WERI-Rb-1 (cell line): ENCODE measurements at regions not wholly inside any gene's neighbourhood (a gene's known extent, or its start where the extent isn't known, plus 50 kb on each side); places are given as distances from the start of the nearest gene placed in this dataset.
A peak's percentile ranks its signal among the peaks of the same experiment; 100 is the strongest.

Experiments
- DNase-seq: peaks from one replicate; pipeline ENCODE4 v3.0.0-alpha.2; 2020
- H3K27ac ChIP-seq: fragments of 250-450 bp; sonication (Bioruptor Pico); 2 replicates; pipeline ENCODE4 v1.5.1; 2020; ENCODE audit warnings: mild to moderate bottlenecking, moderate library complexity
- H3K27me3 ChIP-seq: fragments of 250-450 bp; sonication (Bioruptor Pico); 2 replicates; pipeline ENCODE4 v1.5.1; 2021; ENCODE audit warnings: mild to moderate bottlenecking, low read depth, moderate library complexity; ENCODE audit not compliant: insufficient read depth, severe bottlenecking
- H3K36me3 ChIP-seq: fragments of 250-450 bp; sonication (Bioruptor Pico); 2 replicates; pipeline ENCODE4 v1.5.1; 2020; ENCODE audit warnings: mild to moderate bottlenecking, moderate library complexity
- H3K4me3 ChIP-seq: 2 replicates; pipeline ENCODE4 v1.5.1; 2011; ENCODE audit warnings: low read depth, mild to moderate bottlenecking, control low read depth, low read length
- H3K9me3 ChIP-seq: fragments of 250-450 bp; sonication (Bioruptor Pico); 2 replicates; pipeline ENCODE4 v1.5.1; 2021; ENCODE audit warnings: mild to moderate bottlenecking, moderate library complexity; ENCODE audit not compliant: severe bottlenecking
- TF ChIP-seq, protein P1 (sequence below): IDR thresholded peaks from 2 replicates; pipeline ENCODE4 v1.5.1; 2011; ENCODE audit warnings: low read depth, mild to moderate bottlenecking, control low read depth, inconsistent platforms, low read length

GRCh38 chr3:25854635-25855034 lies 64.7 kb downstream of the OXSM start:
- no peak for DNase-seq
- H3K4me3 ChIP-seq, result no peak overlapping the region
- no peak overlapping the region for H3K27ac ChIP-seq

DNA sequence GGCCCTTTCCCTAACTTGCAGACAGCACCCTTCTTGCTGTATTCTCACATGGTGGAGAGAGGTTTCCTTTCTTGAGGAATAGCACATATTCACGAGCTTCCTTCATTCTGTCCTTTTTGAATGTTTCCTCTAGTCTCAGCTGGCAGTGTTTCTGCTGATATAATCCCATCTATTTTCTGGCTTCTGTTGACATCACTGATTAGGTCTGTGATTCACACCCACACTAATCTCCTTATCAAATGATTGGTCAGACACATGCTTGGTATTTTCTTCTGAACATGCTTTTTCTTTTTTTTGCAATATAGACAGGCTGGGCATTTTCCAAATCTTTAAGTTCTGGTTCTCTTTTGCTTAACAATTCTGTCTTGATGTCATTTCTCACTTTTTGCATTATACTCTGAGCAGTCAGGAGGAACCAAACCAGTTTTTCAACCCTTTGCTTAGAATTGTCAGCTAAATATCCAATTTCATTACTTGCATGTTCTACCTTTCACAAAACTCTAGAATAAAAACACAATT lies 65.4 kb downstream of the OXSM start:
- Histone ChIP-seq H3K9me3 (peaks cover 5% of the 10 kb centered on the region), H3K4me3 (no peak overlapping the region), H3K27ac (no peak overlapping the region), H3K27me3 (no peaks in the 10 kb centered on the region), H3K36me3 (no peaks in the 10 kb centered on the region)
- no peak for DNase-seq
- TF ChIP-seq, protein P1, sequence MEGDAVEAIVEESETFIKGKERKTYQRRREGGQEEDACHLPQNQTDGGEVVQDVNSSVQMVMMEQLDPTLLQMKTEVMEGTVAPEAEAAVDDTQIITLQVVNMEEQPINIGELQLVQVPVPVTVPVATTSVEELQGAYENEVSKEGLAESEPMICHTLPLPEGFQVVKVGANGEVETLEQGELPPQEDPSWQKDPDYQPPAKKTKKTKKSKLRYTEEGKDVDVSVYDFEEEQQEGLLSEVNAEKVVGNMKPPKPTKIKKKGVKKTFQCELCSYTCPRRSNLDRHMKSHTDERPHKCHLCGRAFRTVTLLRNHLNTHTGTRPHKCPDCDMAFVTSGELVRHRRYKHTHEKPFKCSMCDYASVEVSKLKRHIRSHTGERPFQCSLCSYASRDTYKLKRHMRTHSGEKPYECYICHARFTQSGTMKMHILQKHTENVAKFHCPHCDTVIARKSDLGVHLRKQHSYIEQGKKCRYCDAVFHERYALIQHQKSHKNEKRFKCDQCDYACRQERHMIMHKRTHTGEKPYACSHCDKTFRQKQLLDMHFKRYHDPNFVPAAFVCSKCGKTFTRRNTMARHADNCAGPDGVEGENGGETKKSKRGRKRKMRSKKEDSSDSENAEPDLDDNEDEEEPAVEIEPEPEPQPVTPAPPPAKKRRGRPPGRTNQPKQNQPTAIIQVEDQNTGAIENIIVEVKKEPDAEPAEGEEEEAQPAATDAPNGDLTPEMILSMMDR, result no peak

More at GRCh38 chr3:25854635-25855034, 64.7 kb downstream of the OXSM start:
- H3K27me3 ChIP-seq, result no peaks in the 10 kb centered on the region
- H3K36me3 ChIP-seq, result no peaks in the 10 kb centered on the region
- H3K9me3 ChIP-seq, result peaks cover 5% of the 10 kb centered on the region
- TF ChIP-seq, protein P1, result no peak

DNA sequence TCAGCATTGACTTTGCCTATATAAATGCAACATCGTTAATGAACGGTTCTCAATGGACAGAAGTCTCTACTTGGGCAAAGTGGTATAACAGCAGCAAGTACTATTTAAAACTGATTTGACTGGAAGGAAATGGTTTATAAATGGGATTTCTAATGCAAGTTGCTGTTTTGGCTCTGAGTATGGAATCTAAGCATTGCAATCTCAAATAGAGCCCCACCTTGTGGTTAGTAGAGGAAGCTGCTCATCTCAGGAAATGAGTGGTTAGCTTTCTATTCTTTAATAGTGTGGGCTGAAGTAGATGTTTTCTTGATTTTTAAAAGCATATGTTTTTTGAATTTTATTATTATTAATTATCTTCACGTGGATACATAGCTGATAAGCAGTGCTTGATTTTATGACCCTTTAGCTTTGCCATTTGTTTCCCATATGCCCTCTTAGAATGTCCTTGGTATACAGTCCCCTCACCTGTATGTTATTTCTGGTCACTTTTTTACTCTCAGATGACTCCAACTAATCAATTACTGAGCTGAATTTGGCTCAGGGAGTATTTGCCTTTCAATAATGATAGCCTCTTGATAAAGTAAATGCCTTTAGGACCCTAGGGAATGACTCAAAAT lies 67.1 kb downstream of the OXSM start:
- DNase-seq, result no peak
- H3K36me3 ChIP-seq, result no peaks in the 10 kb centered on the region
- peaks cover 5% of the 10 kb centered on the region for H3K9me3 ChIP-seq
- no peak overlapping the region for H3K27ac ChIP-seq
- no peak overlapping the region for H3K4me3 ChIP-seq
- TF ChIP-seq, protein P1, result peak; percentile 68
- no peaks in the 10 kb centered on the region for H3K27me3 ChIP-seq

GRCh38 chr3:25861566-25861965 lies 71.7 kb downstream of the OXSM start:
- TF ChIP-seq, protein P1, result no peak
- no peak for DNase-seq
- Histone ChIP-seq H3K9me3 (no peaks in the 10 kb centered on the region), H3K4me3 (no peak overlapping the region), H3K36me3 (no peaks in the 10 kb centered on the region), H3K27me3 (no peaks in the 10 kb centered on the region), H3K27ac (no peak overlapping the region)

- no peak for DNase-seq
- TF ChIP-seq, protein P1, result no peak
- Histone ChIP-seq H3K4me3 (no peak overlapping the region), H3K27ac (no peak overlapping the region), H3K9me3 (no peaks in the 10 kb centered on the region), H3K27me3 (no peaks in the 10 kb centered on the region), H3K36me3 (no peaks in the 10 kb centered on the region)
Observed at GRCh38 chr3:25863011-25863415, 73.1 kb downstream of the OXSM start.

GRCh38 chr3:25863416-25863959 lies 73.6 kb downstream of the OXSM start:
- Histone ChIP-seq H3K4me3 (no peak overlapping the region), H3K36me3 (no peaks in the 10 kb centered on the region), H3K27me3 (no peaks in the 10 kb centered on the region), H3K9me3 (no peaks in the 10 kb centered on the region), H3K27ac (no peak overlapping the region)
- TF ChIP-seq, protein P1, result peak; percentile 27; the same call in 1 of the 2 replicates
- DNase-seq, result no peak
